ENCODE measurements at regions not wholly inside any gene's neighbourhood (a gene's known extent, or its start where the extent isn't known, plus 50 kb on each side); places are given as distances from the start of the nearest gene placed in this dataset.

GRCh38 chr6:71043902-71044301, 87.0 kb upstream of the B3GAT2 start:
- TF ChIP-seq ZFX (IDR thresholded peaks at IDR 0.05), result no peak
- TF ChIP-seq CTCF (conservative IDR thresholded peaks at IDR 0.05), result no peak
- no peak overlapping the region for H3K27ac ChIP-seq

- TF ChIP-seq CTCF (conservative IDR thresholded peaks at IDR 0.05) (no peak), ZFX (IDR thresholded peaks at IDR 0.05) (no peak)
- H3K27ac ChIP-seq, result no peak overlapping the region
Measured at GRCh38 chr6:71044753-71045152, 87.9 kb upstream of the B3GAT2 start.

- no peak for TF ChIP-seq ZFX (IDR thresholded peaks at IDR 0.05)
- TF ChIP-seq CTCF (conservative IDR thresholded peaks at IDR 0.05), result no peak
- H3K27ac ChIP-seq, result no peak overlapping the region
Measured at GRCh38 chr6:71045296-71045695, 88.4 kb upstream of the B3GAT2 start.

- no peak for TF ChIP-seq ZFX (IDR thresholded peaks at IDR 0.05)
- no peak for TF ChIP-seq CTCF (conservative IDR thresholded peaks at IDR 0.05)
- no peak overlapping the region for H3K27ac ChIP-seq
Measured at GRCh38 chr6:71047417-71047816, 90.6 kb upstream of the B3GAT2 start.

- no peak for TF ChIP-seq ZFX (IDR thresholded peaks at IDR 0.05)
- no peak for TF ChIP-seq CTCF (conservative IDR thresholded peaks at IDR 0.05)
- H3K27ac ChIP-seq, result no peak overlapping the region
Measured at GRCh38 chr6:71048320-71049164, 91.7 kb upstream of the B3GAT2 start.

GRCh38 chr6:71049198-71049770, 92.4 kb upstream of the B3GAT2 start:
- no peak overlapping the region for H3K27ac ChIP-seq
- TF ChIP-seq ZFX (IDR thresholded peaks at IDR 0.05) (no peak), CTCF (conservative IDR thresholded peaks at IDR 0.05) (no peak)

- TF ChIP-seq ZFX (IDR thresholded peaks at IDR 0.05), result no peak
- no peak for TF ChIP-seq CTCF (conservative IDR thresholded peaks at IDR 0.05)
Measured at GRCh38 chr6:71053475-71053874, 96.6 kb upstream of the B3GAT2 start.

More at GRCh38 chr6:71053475-71053874, 96.6 kb upstream of the B3GAT2 start:
- no peak overlapping the region for H3K27ac ChIP-seq
